H9 (cell line): ENCODE measurements at regions not wholly inside any gene's neighbourhood (a gene's known extent, or its start where the extent isn't known, plus 50 kb on each side); places are given as distances from the start of the nearest gene placed in this dataset.

Experiments
- DNase-seq: peaks from one replicate; pipeline ENCODE4 v3.0.0-alpha.2; 2017
- H2AFZ ChIP-seq: one replicate; pipeline ENCODE4 v1.6.1; 2013; ENCODE audit warnings: mild to moderate bottlenecking, low read length, control low read depth, moderate library complexity
- H2AK5ac ChIP-seq: 2 replicates; pipeline ENCODE4 v1.6.1; 2013; ENCODE audit warnings: low read length, control low read depth, mixed read lengths; ENCODE audit not compliant: insufficient read length
- H2BK120ac ChIP-seq: one replicate; pipeline ENCODE4 v1.6.1; 2013; ENCODE audit warnings: low read depth, mild to moderate bottlenecking, low read length, control low read depth, inconsistent platforms; ENCODE audit not compliant: poor library complexity, severe bottlenecking
- H2BK12ac ChIP-seq: 2 replicates; pipeline ENCODE4 v1.6.1; 2013; ENCODE audit warnings: low read length, control low read depth, mixed read lengths, low read depth; ENCODE audit not compliant: insufficient read length
- H2BK15ac ChIP-seq: 2 replicates; pipeline ENCODE4 v1.6.1; 2013; ENCODE audit warnings: low read depth, low read length, control low read depth
- H2BK20ac ChIP-seq: one replicate; pipeline ENCODE4 v1.6.1; 2013; ENCODE audit warnings: low read depth, mild to moderate bottlenecking, low read length, control low read depth, inconsistent platforms; ENCODE audit not compliant: poor library complexity, severe bottlenecking
- H2BK5ac ChIP-seq: 2 replicates; pipeline ENCODE4 v1.6.1; 2013; ENCODE audit warnings: low read length, control low read depth, mixed read lengths; ENCODE audit not compliant: insufficient read length
- H3K14ac ChIP-seq: 2 replicates; pipeline ENCODE4 v1.6.1; 2013; ENCODE audit warnings: low read length, control low read depth; ENCODE audit not compliant: insufficient read depth
- H3K18ac ChIP-seq: 2 replicates; pipeline ENCODE4 v1.6.1; 2013; ENCODE audit warnings: low read depth, mild to moderate bottlenecking, mixed read lengths, low read length, control low read depth; ENCODE audit not compliant: insufficient read length
- H3K23ac ChIP-seq: 2 replicates; pipeline ENCODE4 v1.6.1; 2013; ENCODE audit warnings: low read length, control low read depth, mixed read lengths, low read depth; ENCODE audit not compliant: insufficient read length
- H3K23me2 ChIP-seq: 2 replicates; pipeline ENCODE4 v1.6.1; 2013; ENCODE audit warnings: low read depth, mild to moderate bottlenecking, mixed read lengths, low read length, control low read depth; ENCODE audit not compliant: insufficient read length, poor library complexity, severe bottlenecking
- H3K27ac ChIP-seq: 2 replicates; pipeline ENCODE4 v1.5.1; 2013; ENCODE audit warnings: low read length, control low read depth, mixed read lengths, low read depth; ENCODE audit not compliant: insufficient read length
- H3K27me3 ChIP-seq: 2 replicates; pipeline ENCODE4 v1.6.1; 2013; ENCODE audit warnings: low read length, control low read depth, inconsistent platforms; ENCODE audit not compliant: insufficient read depth
- H3K4ac ChIP-seq: 2 replicates; pipeline ENCODE4 v1.6.1; 2013; ENCODE audit warnings: low read depth, mild to moderate bottlenecking, control low read depth, inconsistent platforms, low read length, moderate library complexity
- H3K4me1 ChIP-seq: 2 replicates; pipeline ENCODE4 v1.6.1; 2013; ENCODE audit warnings: low read length, control low read depth, inconsistent platforms; ENCODE audit not compliant: insufficient read depth
- H3K4me2 ChIP-seq: 2 replicates; pipeline ENCODE4 v1.6.1; 2013; ENCODE audit warnings: low read length, control low read depth, mixed read lengths; ENCODE audit not compliant: insufficient read length, insufficient read depth
- H3K56ac ChIP-seq: 2 replicates; pipeline ENCODE4 v1.6.1; 2013; ENCODE audit warnings: low read depth, mild to moderate bottlenecking, mixed read lengths, low read length, control low read depth; ENCODE audit not compliant: insufficient read length
- H3K79me1 ChIP-seq: 2 replicates; pipeline ENCODE4 v1.6.1; 2013; ENCODE audit warnings: low read depth, mild to moderate bottlenecking, moderate library complexity, low read length, control low read depth, inconsistent platforms; ENCODE audit not compliant: insufficient read depth, poor library complexity, severe bottlenecking
- H3K79me2 ChIP-seq: 2 replicates; pipeline ENCODE4 v1.6.1; 2013; ENCODE audit warnings: low read length, control low read depth, inconsistent platforms; ENCODE audit not compliant: insufficient read depth
- H3K9ac ChIP-seq: 2 replicates; pipeline ENCODE4 v1.6.1; 2013; ENCODE audit warnings: low read length, control low read depth, mixed read lengths; ENCODE audit not compliant: insufficient read length; ENCODE audit errors: extremely low read depth
- H3K9me3 ChIP-seq: one replicate; pipeline ENCODE4 v1.6.1; 2013; ENCODE audit warnings: low read depth, low read length, inconsistent platforms; ENCODE audit not compliant: control insufficient read depth
- H3T11ph ChIP-seq: one replicate; pipeline ENCODE4 v1.6.1; 2013; ENCODE audit warnings: mild to moderate bottlenecking, low read length, control low read depth, inconsistent platforms
- H4K20me1 ChIP-seq: one replicate; pipeline ENCODE4 v1.6.1; 2013; ENCODE audit not compliant: control insufficient read depth, insufficient read length, insufficient read depth
- H4K5ac ChIP-seq: 2 replicates; pipeline ENCODE4 v1.6.1; 2013; ENCODE audit warnings: low read depth, mild to moderate bottlenecking, mixed read lengths, low read length, control low read depth; ENCODE audit not compliant: insufficient read length
- H4K8ac ChIP-seq: replicated peaks from 2 replicates; pipeline ENCODE4 v1.6.1; 2013; ENCODE audit warnings: low read length, control low read depth, mixed read lengths, low read depth; ENCODE audit not compliant: insufficient read length
- H4K91ac ChIP-seq: 2 replicates; pipeline ENCODE4 v1.6.1; 2013; ENCODE audit warnings: low read depth, mild to moderate bottlenecking, moderate library complexity, mixed read lengths, low read length, control low read depth; ENCODE audit not compliant: insufficient read length
- H3K27ac Mint-ChIP-seq, 3 experiments: 2 replicates in 2 of 3; 3 replicates in 1 of 3; pipeline ENCODE4 v1.8.0; 2020 to 2021; ENCODE audit warnings: mixed read lengths in 3 of 3, mild to moderate bottlenecking in 1 of 3, moderate library complexity in 1 of 3
- H3K27me3 Mint-ChIP-seq: 2 replicates; pipeline ENCODE4 v1.8.0; 2021; ENCODE audit warnings: low read depth, mild to moderate bottlenecking, moderate library complexity, mixed read lengths
- H3K36me3 Mint-ChIP-seq, 3 experiments: 2 replicates in 2 of 3; 3 replicates in 1 of 3; pipeline ENCODE4 v1.8.0; 2020 to 2021; ENCODE audit warnings: low read depth in 3 of 3, mixed read lengths in 3 of 3; ENCODE audit not compliant: insufficient read depth in 1 of 3
- H3K4me1 Mint-ChIP-seq, 2 experiments: 2 replicates each; pipeline ENCODE4 v1.8.0; 2020; ENCODE audit warnings: mixed read lengths in 2 of 2
- H3K4me3 Mint-ChIP-seq, 2 experiments: 2 replicates in 1 of 2; 3 replicates in 1 of 2; pipeline ENCODE4 v1.8.0; 2020 to 2021; ENCODE audit warnings: mild to moderate bottlenecking in 2 of 2, mixed read lengths in 2 of 2, moderate library complexity in 1 of 2
- H3K9me3 Mint-ChIP-seq, 2 experiments: 2 replicates in 1 of 2; 3 replicates in 1 of 2; pipeline ENCODE4 v1.8.0; 2020; ENCODE audit warnings: mild to moderate bottlenecking in 2 of 2, mixed read lengths in 2 of 2, moderate library complexity in 1 of 2
- CTCF ChIP-seq: fragments of 200-600 bp; sonication (generic); conservative IDR thresholded peaks from 3 replicates; pipeline ENCODE4 v1.8.0; 2021; ENCODE audit warnings: antibody characterized with exemption, mild to moderate bottlenecking
- WGBS: extraction: QIAGEN DNeasy Blood & Tissue Kit; methylation state at CpG from one replicate; pipeline ENCODE4 v1.1.7; 2013; ENCODE audit warnings: missing lambda C conversion rate, low lambda C conversion rate, mixed read lengths; ENCODE audit not compliant: insufficient read length; ENCODE audit errors: extremely low coverage; 5-methylcytosine and 5-hydroxymethylcytosine counted together

GRCh38 chr22:34490886-34491285 is 570.6 kb upstream of the LARGE1 start:
- Histone ChIP-seq H3K56ac (no peak overlapping the region), H2BK15ac (no peak overlapping the region), H3K79me2 (no peaks in the 10 kb centered on the region), H3K79me1 (no peaks in the 10 kb centered on the region), H3K27ac (no peak overlapping the region), H3K23me2 (no peaks in the 10 kb centered on the region), H2BK12ac (no peak overlapping the region), H3K14ac (no peak overlapping the region), H3K4me1 (no peaks in the 10 kb centered on the region), H3K4me2 (no peak overlapping the region), H4K8ac (no peak overlapping the region), H3K27me3 (no peaks in the 10 kb centered on the region), H3K23ac (no peak overlapping the region), H2BK20ac (no peak overlapping the region), H3K9me3 (no peaks in the 10 kb centered on the region), H2BK5ac (no peak overlapping the region), H4K20me1 (no peaks in the 10 kb centered on the region), H2BK120ac (no peak overlapping the region), H3T11ph (no peak overlapping the region), H3K4ac (no peak overlapping the region), H4K5ac (no peak overlapping the region), H2AFZ (no peak overlapping the region), H3K18ac (no peak overlapping the region), H3K9ac (no peak overlapping the region), H4K91ac (no peak overlapping the region), H2AK5ac (no peak overlapping the region)
- Mint-ChIP-seq H3K27ac (no peak overlapping the region; a peak in 1 of 7 replicates), H3K36me3 (0 out of 7 replicates have a peak, but pooled peaks cover 0 to 3% (median 0%) of the 10 kb centered on the region in 3 experiments), H3K27me3 (peaks cover 19% of the 10 kb centered on the region), H3K4me3 (no peak overlapping the region), H3K9me3 (peaks cover 5 to 8% of the 10 kb centered on the region in 2 experiments; a peak in 3 of 5 replicates), H3K4me1 (no peaks in the 10 kb centered on the region)
- no CpG with 5 or more reads among the region's 2 CpGs for WGBS
- DNase-seq: no peak
- no peak for TF ChIP-seq CTCF
